Endodermal cell (in vitro differentiated cells): ENCODE measurements at regions not wholly inside any gene's neighbourhood (a gene's known extent, or its start where the extent isn't known, plus 50 kb on each side); places are given as distances from the start of the nearest gene placed in this dataset.

Source experiments
- DNase-seq: peaks from one replicate; pipeline ENCODE4 v3.0.0-alpha.2; 2017
- H3K27ac ChIP-seq: 2 replicates; pipeline ENCODE4 v1.5.1; 2013; ENCODE audit warnings: mild to moderate bottlenecking, low read depth, low read length, moderate library complexity
- H3K27me3 ChIP-seq: 2 replicates; pipeline ENCODE4 v1.6.1; 2013; ENCODE audit warnings: mild to moderate bottlenecking, low read length, moderate library complexity; ENCODE audit not compliant: insufficient read depth, control insufficient read depth, poor library complexity, severe bottlenecking
- H3K36me3 ChIP-seq: 2 replicates; pipeline ENCODE4 v1.7.0; 2013; ENCODE audit warnings: mild to moderate bottlenecking, low read length, moderate library complexity; ENCODE audit not compliant: control insufficient read depth, insufficient read depth
- H3K4me1 ChIP-seq: one replicate; pipeline ENCODE4 v1.7.0; 2013; ENCODE audit warnings: low read length; ENCODE audit not compliant: control insufficient read depth, insufficient read depth
- H3K4me3 ChIP-seq: 2 replicates; pipeline ENCODE4 v1.5.1; 2013; ENCODE audit warnings: mild to moderate bottlenecking, low read length, moderate library complexity
- H3K9ac ChIP-seq: 2 replicates; pipeline ENCODE4 v1.6.1; 2013; ENCODE audit warnings: mild to moderate bottlenecking, low read length, moderate library complexity; ENCODE audit not compliant: poor library complexity, severe bottlenecking; ENCODE audit errors: extremely low read depth
- H3K9me3 ChIP-seq: 2 replicates; pipeline ENCODE4 v1.6.1; 2013; ENCODE audit warnings: mild to moderate bottlenecking, low read length, moderate library complexity; ENCODE audit not compliant: control insufficient read depth
- H3K27ac Mint-ChIP-seq: 2 replicates; pipeline ENCODE4 v1.8.0; 2020; ENCODE audit warnings: mixed read lengths
- H3K27me3 Mint-ChIP-seq: 2 replicates; pipeline ENCODE4 v1.8.0; 2021; ENCODE audit warnings: mild to moderate bottlenecking, mixed read lengths; ENCODE audit not compliant: insufficient read depth
- H3K36me3 Mint-ChIP-seq: 2 replicates; pipeline ENCODE4 v1.8.0; 2020; ENCODE audit warnings: low read depth, mixed read lengths
- H3K4me1 Mint-ChIP-seq: 2 replicates; pipeline ENCODE4 v1.8.0; 2020; ENCODE audit warnings: mixed read lengths
- H3K4me3 Mint-ChIP-seq: 2 replicates; pipeline ENCODE4 v1.8.0; 2020; ENCODE audit warnings: mild to moderate bottlenecking, moderate library complexity, mixed read lengths
- H3K9me3 Mint-ChIP-seq: 2 replicates; pipeline ENCODE4 v1.8.0; 2020; ENCODE audit warnings: mild to moderate bottlenecking, mixed read lengths
- WGBS, 2 experiments: methylation state at CpG; one replicate each; pipeline versions ENCODE4 v1.1.5 to v1.1.7; 2013; ENCODE audit warnings: missing lambda C conversion rate in 2 of 2, mixed read lengths in 1 of 2; ENCODE audit not compliant: insufficient coverage in 1 of 2, insufficient read length in 1 of 2; 5-methylcytosine and 5-hydroxymethylcytosine counted together
- TF ChIP-seq, protein P1 (sequence below): fragments of 200-600 bp; sonication (generic); conservative IDR thresholded peaks from 2 replicates; pipeline ENCODE4 v1.5.0; 2021; ENCODE audit warnings: antibody characterized with exemption, mild to moderate bottlenecking

DNA sequence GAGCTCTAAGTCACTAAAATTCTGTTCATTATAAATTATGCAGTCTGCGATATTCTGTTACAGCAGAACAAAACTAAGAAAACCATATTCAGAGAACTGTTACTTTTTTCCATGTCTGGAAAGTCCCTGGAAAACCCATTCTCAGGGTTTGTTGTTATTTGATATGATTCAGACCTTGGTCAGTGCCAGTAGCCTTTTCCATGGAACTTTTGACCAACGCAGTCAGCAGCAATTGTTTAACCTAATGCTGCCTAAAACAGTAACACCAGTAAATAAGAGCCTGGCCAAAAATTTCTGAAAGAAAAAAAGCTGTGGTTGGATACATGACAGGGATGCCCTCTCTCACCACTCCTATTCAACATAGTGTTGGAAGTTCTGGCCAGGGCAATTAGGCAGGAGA is 402.7 kb downstream of the TBC1D4 start:
- Mint-ChIP-seq H3K4me3 (no peak overlapping the region), H3K36me3 (no peaks in the 10 kb centered on the region), H3K4me1 (no peaks in the 10 kb centered on the region), H3K27me3 (no peaks in the 10 kb centered on the region), H3K27ac (no peak overlapping the region), H3K9me3 (peaks cover 2% of the 10 kb centered on the region)
- H3K9ac ChIP-seq = no peak overlapping the region
- H3K9me3 ChIP-seq = no peaks in the 10 kb centered on the region
- no peak for DNase-seq
- H3K4me1 ChIP-seq = no peaks in the 10 kb centered on the region
- H3K36me3 ChIP-seq = no peaks in the 10 kb centered on the region
- no peak overlapping the region for H3K4me3 ChIP-seq
- TF ChIP-seq, protein P1, sequence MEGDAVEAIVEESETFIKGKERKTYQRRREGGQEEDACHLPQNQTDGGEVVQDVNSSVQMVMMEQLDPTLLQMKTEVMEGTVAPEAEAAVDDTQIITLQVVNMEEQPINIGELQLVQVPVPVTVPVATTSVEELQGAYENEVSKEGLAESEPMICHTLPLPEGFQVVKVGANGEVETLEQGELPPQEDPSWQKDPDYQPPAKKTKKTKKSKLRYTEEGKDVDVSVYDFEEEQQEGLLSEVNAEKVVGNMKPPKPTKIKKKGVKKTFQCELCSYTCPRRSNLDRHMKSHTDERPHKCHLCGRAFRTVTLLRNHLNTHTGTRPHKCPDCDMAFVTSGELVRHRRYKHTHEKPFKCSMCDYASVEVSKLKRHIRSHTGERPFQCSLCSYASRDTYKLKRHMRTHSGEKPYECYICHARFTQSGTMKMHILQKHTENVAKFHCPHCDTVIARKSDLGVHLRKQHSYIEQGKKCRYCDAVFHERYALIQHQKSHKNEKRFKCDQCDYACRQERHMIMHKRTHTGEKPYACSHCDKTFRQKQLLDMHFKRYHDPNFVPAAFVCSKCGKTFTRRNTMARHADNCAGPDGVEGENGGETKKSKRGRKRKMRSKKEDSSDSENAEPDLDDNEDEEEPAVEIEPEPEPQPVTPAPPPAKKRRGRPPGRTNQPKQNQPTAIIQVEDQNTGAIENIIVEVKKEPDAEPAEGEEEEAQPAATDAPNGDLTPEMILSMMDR = no peak
- WGBS, 2 experiments = 92% methylated on average over 2 of the region's 2 CpGs; no CpG with 5 or more reads in 1 of the 2 experiments
- H3K27ac ChIP-seq = no peak overlapping the region
- no peaks in the 10 kb centered on the region for H3K27me3 ChIP-seq

DNA sequence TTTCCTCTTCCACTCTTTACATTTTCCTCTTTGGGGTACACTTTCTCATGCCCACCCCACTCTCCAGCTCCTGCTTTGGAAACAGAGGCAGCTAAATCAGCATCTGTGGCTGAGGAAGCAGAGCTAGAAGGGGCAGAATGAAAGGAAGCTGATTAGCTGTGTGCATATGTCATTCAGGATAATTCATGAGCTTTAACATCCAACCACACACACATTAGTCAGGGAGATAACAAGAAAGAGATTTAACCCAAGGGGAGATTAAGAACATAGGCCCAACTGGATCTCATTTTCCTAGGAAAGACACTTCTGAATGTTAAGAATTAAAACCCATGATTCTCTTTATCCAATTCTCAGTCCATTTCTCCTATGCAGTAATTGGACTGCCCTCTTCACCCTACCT is 405.5 kb downstream of the TBC1D4 start:
- TF ChIP-seq, protein P1 = no peak
- H3K27ac ChIP-seq = no peak overlapping the region
- no peaks in the 10 kb centered on the region for H3K27me3 Mint-ChIP-seq
- no peaks in the 10 kb centered on the region for H3K27me3 ChIP-seq
- no peak for DNase-seq
- H3K4me3 ChIP-seq = no peak overlapping the region
- H3K4me1 Mint-ChIP-seq = no peaks in the 10 kb centered on the region
- H3K9me3 Mint-ChIP-seq = peaks cover 2% of the 10 kb centered on the region
- no peaks in the 10 kb centered on the region for H3K36me3 ChIP-seq
- H3K9ac ChIP-seq = no peak overlapping the region
- H3K4me1 ChIP-seq = no peaks in the 10 kb centered on the region
- no peak overlapping the region for H3K4me3 Mint-ChIP-seq
- H3K27ac Mint-ChIP-seq = no peak overlapping the region
- H3K36me3 Mint-ChIP-seq = no peaks in the 10 kb centered on the region
- H3K9me3 ChIP-seq = no peaks in the 10 kb centered on the region

DNA sequence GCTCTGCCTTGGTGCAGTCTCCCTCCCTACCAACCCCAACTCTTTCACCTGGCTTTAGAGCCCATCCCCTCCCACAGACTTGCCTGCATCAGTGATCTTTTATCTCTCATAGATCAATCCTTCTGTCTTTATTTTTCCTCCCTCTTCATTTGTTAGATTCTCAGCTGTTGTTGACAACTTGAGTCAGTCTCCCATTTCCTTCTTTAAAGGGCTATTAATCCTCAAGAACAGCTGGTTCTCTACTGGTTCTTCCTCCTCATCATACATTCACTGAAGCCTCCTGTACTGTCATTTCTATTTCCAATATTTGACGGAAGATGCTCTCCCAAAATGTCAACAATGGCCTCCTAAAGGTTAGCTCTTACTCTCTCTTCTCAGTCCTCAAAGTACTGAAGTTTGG is 408.2 kb downstream of the TBC1D4 start:
- Histone ChIP-seq H3K4me3 (no peak overlapping the region), H3K9me3 (no peaks in the 10 kb centered on the region), H3K27me3 (no peaks in the 10 kb centered on the region), H3K36me3 (no peaks in the 10 kb centered on the region), H3K4me1 (no peaks in the 10 kb centered on the region), H3K27ac (no peak overlapping the region), H3K9ac (no peak overlapping the region)
- Mint-ChIP-seq H3K27ac (no peak overlapping the region), H3K4me3 (no peak overlapping the region), H3K27me3 (no peaks in the 10 kb centered on the region), H3K9me3 (no peaks in the 10 kb centered on the region), H3K36me3 (no peaks in the 10 kb centered on the region), H3K4me1 (no peaks in the 10 kb centered on the region)
- TF ChIP-seq, protein P1 = no peak
- 85 to 88% methylated on average over 1 of the region's 1 CpG for WGBS, 2 experiments
- no peak for DNase-seq
